ENCODE measurements at regions not wholly inside any gene's neighbourhood (a gene's known extent, or its start where the extent isn't known, plus 50 kb on each side); places are given as distances from the start of the nearest gene placed in this dataset.
"Not testable (repeated sequence)": the region's sequence is repeated elsewhere in the genome, so short reads cannot be mapped to it uniquely, and the experiment has no call there.

DNA sequence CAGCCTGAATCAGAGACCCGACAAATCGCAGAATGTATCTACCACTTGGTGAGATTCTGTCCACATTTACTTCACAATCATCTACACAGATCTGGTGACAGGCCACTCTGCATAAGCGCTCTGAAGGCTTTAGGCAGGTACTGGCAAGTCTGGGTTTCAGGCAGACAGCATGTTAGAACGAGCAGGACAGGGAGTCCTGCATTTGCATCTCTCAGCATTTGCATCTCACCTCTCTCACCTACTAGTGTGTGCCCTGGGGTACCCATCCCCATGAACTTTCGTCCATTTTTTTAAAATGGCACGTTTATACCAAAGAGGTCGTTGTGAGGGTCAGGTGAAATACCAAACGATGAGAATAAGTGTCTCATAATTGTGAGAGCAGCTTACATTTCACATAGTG is 108.2 kb downstream of the SPATA31A1 start:
- not testable (repeated sequence) for H3K9ac ChIP-seq (ENCODE audit: low read depth, low read length); H3K9me3 ChIP-seq (ENCODE audit: control insufficient read depth, insufficient read depth, low read length); H3K4me1 ChIP-seq (ENCODE audit: control insufficient read depth, insufficient read depth, low read length); H3K27ac ChIP-seq (ENCODE audit: low read depth, low read length); H3K36me3 ChIP-seq (ENCODE audit: control insufficient read depth, insufficient read depth, low read length); H3K27me3 ChIP-seq (ENCODE audit: control insufficient read depth, insufficient read depth, low read length)
- peak overlapping the region; percentile 57 for H3K4me3 ChIP-seq (ENCODE audit: low read depth, low read length)

DNA sequence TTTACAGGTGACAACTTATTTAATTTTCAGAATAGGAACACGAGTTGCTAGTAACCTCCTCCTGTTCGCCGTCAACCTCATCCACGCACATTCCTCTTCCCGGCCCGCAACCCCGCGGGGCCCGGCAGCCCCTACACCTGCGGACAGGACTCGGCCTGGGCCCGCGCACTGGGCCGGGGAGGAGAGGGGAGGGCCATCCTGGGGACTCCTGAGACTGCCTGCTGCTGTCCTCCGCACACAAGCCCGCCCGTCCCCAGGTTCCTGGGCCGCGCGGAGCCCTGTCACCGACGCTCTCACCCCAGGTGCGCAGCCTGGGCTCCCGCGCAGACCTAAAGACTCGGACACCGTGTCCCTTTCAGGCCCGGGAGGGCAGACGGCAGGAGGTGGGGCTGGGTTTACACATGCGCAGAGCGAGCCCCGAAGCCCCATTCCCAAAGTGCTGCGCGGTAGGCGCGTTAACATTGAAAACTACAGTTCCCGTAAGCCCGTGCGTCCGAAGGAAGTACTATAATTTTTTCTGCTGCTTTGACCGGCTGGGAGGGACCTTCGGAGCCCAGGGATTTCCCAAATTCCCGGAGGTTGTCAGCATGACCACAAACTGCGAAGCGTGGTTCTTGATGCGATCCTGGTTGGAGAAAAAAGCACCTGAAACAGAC is 108.8 kb downstream of the SPATA31A1 start:
- H3K9me3 ChIP-seq (ENCODE audit: control insufficient read depth, insufficient read depth, low read length); H3K4me1 ChIP-seq (ENCODE audit: control insufficient read depth, insufficient read depth, low read length); H3K27ac ChIP-seq (ENCODE audit: low read depth, low read length); H3K9ac ChIP-seq (ENCODE audit: low read depth, low read length); H3K36me3 ChIP-seq (ENCODE audit: control insufficient read depth, insufficient read depth, low read length); H3K27me3 ChIP-seq (ENCODE audit: control insufficient read depth, insufficient read depth, low read length): not testable (repeated sequence)
- H3K4me3 ChIP-seq (ENCODE audit: low read depth, low read length): peak overlapping the region; percentile 57

DNA sequence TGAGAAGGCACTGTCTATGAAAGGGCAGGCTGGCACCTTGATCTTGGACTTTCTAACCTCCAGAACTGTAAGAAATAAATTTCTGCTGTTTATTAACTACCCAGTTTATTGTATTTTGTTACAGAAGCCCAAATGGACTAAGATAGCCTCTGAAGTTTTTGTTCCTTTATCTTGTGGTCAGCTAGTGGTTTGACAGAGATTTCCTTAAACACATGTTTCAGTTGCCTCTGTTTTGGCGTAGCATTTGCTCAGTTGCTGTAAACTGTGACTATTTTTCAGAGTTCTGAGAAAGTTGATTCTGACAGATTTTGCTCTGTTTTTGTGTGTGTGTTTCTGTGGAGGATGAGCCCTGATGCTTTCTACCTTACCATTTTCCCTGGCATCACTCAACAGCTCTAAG is 119.0 kb downstream of the SPATA31A1 start:
- H3K4me3 ChIP-seq (ENCODE audit: low read depth, low read length); H3K27ac ChIP-seq (ENCODE audit: low read depth, low read length); H3K9me3 ChIP-seq (ENCODE audit: control insufficient read depth, insufficient read depth, low read length); H3K36me3 ChIP-seq (ENCODE audit: control insufficient read depth, insufficient read depth, low read length); H3K4me1 ChIP-seq (ENCODE audit: control insufficient read depth, insufficient read depth, low read length); H3K27me3 ChIP-seq (ENCODE audit: control insufficient read depth, insufficient read depth, low read length); H3K9ac ChIP-seq (ENCODE audit: low read depth, low read length): not testable (repeated sequence)

DNA sequence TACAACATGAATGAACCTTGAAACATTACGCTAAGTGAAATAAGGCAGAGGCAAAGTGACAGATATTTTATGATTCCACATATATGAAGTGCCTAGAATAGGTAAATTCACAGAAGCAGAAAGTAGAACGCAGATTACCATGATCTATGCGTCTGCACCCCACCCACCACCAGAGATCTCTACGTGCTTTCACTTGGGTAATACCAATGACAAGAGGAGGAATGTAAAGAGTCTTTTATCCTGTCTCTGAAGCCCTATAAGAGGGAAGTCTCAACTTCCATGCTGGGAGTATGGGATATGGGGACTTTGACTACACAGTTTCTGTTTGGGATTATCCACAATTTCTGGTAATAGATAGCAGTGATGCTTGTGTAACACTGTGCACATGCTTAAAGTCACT is 127.6 kb downstream of the SPATA31A1 start:
- not testable (repeated sequence) for H3K9ac ChIP-seq (ENCODE audit: low read depth, low read length); H3K36me3 ChIP-seq (ENCODE audit: control insufficient read depth, insufficient read depth, low read length); H3K27me3 ChIP-seq (ENCODE audit: control insufficient read depth, insufficient read depth, low read length); H3K9me3 ChIP-seq (ENCODE audit: control insufficient read depth, insufficient read depth, low read length); H3K4me1 ChIP-seq (ENCODE audit: control insufficient read depth, insufficient read depth, low read length); H3K4me3 ChIP-seq (ENCODE audit: low read depth, low read length); H3K27ac ChIP-seq (ENCODE audit: low read depth, low read length)

DNA sequence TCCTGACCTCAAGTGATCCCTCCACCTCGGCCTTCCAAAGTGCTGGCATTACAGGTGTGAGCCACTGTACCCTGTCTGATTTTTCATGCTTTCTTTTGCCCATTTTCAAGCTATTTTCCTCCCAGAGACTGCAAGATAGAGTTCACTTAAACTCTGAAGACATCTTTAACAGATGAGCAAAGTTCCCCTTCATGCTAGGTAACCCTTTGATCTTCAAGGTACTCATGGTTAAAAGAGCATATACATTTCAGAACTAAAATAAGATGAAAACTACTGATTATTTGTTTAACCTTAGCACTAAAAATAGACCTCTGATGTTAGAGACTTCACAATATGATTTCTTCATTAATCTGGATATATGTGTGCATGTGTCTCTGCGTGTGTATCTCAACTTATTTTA is 128.4 kb downstream of the SPATA31A1 start:
- H3K9ac ChIP-seq (ENCODE audit: low read depth, low read length); H3K27ac ChIP-seq (ENCODE audit: low read depth, low read length); H3K36me3 ChIP-seq (ENCODE audit: control insufficient read depth, insufficient read depth, low read length); H3K27me3 ChIP-seq (ENCODE audit: control insufficient read depth, insufficient read depth, low read length); H3K9me3 ChIP-seq (ENCODE audit: control insufficient read depth, insufficient read depth, low read length); H3K4me1 ChIP-seq (ENCODE audit: control insufficient read depth, insufficient read depth, low read length); H3K4me3 ChIP-seq (ENCODE audit: low read depth, low read length): not testable (repeated sequence)

DNA sequence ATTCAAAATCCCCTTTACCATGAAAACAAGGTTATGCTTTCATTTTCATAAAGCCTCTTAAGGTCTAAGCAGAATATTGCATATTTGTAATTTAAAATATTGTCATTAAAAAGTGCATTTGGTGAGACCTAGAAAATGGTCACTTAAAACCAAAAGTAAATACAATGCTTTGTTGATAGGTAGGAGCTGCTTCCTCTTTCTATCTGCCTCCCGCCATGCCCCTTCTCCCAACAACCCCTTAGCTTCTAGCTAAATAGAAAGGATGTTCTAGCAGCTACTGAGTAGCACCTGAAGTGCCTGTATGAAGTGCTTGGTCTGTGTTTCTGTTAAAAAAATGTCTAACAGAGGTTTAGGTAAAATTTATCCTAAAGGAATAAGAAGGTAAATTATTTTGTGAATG is 128.8 kb downstream of the SPATA31A1 start:
- not testable (repeated sequence) for H3K9ac ChIP-seq (ENCODE audit: low read depth, low read length); H3K9me3 ChIP-seq (ENCODE audit: control insufficient read depth, insufficient read depth, low read length); H3K27me3 ChIP-seq (ENCODE audit: control insufficient read depth, insufficient read depth, low read length); H3K36me3 ChIP-seq (ENCODE audit: control insufficient read depth, insufficient read depth, low read length); H3K4me3 ChIP-seq (ENCODE audit: low read depth, low read length); H3K4me1 ChIP-seq (ENCODE audit: control insufficient read depth, insufficient read depth, low read length); H3K27ac ChIP-seq (ENCODE audit: low read depth, low read length)

DNA sequence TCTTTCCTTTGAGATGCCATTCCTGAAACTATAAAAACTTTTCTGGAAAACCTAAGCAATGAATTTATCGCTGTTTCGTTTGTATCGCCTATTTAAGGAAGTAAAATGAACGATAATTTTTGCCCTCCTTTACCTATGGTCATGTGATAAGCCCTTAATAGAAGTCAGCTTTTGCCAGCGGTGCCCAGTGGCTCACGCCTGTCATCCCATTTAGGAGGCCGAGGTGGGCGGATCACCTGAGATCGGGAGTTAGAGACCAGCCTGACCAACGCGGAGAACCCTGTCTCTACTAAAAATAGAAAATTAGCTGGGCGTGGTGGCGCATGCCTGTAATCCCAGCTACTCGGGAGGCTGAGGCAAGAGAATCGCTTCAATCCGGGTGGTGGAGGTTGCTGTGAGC is 132.0 kb downstream of the SPATA31A1 start:
- H3K36me3 ChIP-seq (ENCODE audit: control insufficient read depth, insufficient read depth, low read length); H3K4me3 ChIP-seq (ENCODE audit: low read depth, low read length); H3K9me3 ChIP-seq (ENCODE audit: control insufficient read depth, insufficient read depth, low read length); H3K27ac ChIP-seq (ENCODE audit: low read depth, low read length); H3K27me3 ChIP-seq (ENCODE audit: control insufficient read depth, insufficient read depth, low read length); H3K4me1 ChIP-seq (ENCODE audit: control insufficient read depth, insufficient read depth, low read length); H3K9ac ChIP-seq (ENCODE audit: low read depth, low read length): not testable (repeated sequence)

DNA sequence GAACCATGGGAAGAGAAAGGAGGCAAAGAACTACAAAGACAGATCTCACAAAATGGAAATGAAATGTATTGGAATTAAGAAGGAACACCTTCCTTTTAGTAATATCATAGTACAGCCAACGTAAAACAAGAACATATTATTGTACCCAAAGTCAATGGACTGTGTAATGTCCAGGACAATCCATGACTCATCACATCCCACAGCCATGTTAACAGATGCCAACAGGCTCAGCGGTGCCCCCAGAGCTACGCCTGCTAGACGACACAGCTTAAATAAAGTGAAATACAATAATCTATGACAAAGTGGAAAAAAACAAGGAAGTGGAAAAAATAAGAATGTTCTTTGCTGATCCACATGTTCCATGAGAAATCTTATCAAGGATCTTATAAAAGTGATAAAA is 140.8 kb downstream of the SPATA31A1 start:
- H3K27ac ChIP-seq (ENCODE audit: low read depth, low read length); H3K4me1 ChIP-seq (ENCODE audit: control insufficient read depth, insufficient read depth, low read length); H3K36me3 ChIP-seq (ENCODE audit: control insufficient read depth, insufficient read depth, low read length); H3K27me3 ChIP-seq (ENCODE audit: control insufficient read depth, insufficient read depth, low read length); H3K9ac ChIP-seq (ENCODE audit: low read depth, low read length); H3K4me3 ChIP-seq (ENCODE audit: low read depth, low read length); H3K9me3 ChIP-seq (ENCODE audit: control insufficient read depth, insufficient read depth, low read length): not testable (repeated sequence)

DNA sequence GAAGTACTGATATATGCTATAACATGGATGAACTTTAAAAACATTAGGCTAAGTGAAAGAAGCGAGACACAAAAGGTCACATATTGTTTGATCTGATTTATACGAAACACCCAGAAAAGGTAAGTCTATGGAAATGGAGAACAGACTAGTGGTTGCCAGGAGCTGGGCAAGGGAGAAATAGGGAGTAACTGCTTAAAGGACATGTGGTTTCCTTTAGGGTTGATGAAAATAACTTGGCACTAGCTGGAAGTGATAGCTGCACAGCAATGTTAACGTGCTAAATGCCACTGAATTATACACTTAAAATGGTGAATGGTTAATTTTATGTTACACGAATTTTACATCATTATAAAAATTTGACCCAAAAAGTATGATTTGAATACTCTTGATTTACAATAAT is 147.7 kb downstream of the SPATA31A1 start:
- not testable (repeated sequence) for H3K9ac ChIP-seq (ENCODE audit: low read depth, low read length); H3K9me3 ChIP-seq (ENCODE audit: control insufficient read depth, insufficient read depth, low read length); H3K36me3 ChIP-seq (ENCODE audit: control insufficient read depth, insufficient read depth, low read length); H3K4me1 ChIP-seq (ENCODE audit: control insufficient read depth, insufficient read depth, low read length); H3K27ac ChIP-seq (ENCODE audit: low read depth, low read length); H3K4me3 ChIP-seq (ENCODE audit: low read depth, low read length); H3K27me3 ChIP-seq (ENCODE audit: control insufficient read depth, insufficient read depth, low read length)

DNA sequence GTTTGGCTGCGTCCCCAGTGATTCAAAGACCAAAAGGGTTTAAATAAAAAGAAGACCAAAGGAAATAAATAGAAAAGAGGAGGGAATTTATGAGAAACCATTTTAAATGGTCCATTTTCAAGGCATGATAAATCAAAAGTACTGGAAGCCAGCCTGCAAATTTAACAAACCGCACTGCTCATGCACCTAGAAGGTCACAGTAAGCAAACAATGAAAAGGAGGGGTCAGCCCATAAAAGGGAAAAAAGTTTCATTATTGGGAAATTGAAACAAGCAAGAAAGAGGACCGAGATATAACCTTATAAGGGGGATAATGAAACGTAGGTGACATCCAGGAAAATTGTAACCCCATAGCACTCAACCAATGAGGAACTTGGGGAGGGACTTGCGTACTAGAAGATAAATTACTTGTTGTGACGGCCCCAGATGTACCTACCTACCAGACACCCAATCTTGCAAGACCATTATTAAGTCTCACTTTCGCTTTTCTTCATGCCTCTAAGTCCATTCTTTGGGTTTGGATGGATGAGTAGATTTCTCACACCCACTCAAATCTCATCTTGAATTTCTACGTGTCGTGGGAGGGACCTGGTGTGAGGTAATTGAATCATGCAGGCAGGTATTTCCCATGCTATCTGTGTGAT is 172.0 kb downstream of the SPATA31A1 start:
- H3K9me3 ChIP-seq (ENCODE audit: control insufficient read depth, insufficient read depth, low read length); H3K4me3 ChIP-seq (ENCODE audit: low read depth, low read length); H3K9ac ChIP-seq (ENCODE audit: low read depth, low read length); H3K27ac ChIP-seq (ENCODE audit: low read depth, low read length); H3K4me1 ChIP-seq (ENCODE audit: control insufficient read depth, insufficient read depth, low read length); H3K27me3 ChIP-seq (ENCODE audit: control insufficient read depth, insufficient read depth, low read length); H3K36me3 ChIP-seq (ENCODE audit: control insufficient read depth, insufficient read depth, low read length): not testable (repeated sequence)

DNA sequence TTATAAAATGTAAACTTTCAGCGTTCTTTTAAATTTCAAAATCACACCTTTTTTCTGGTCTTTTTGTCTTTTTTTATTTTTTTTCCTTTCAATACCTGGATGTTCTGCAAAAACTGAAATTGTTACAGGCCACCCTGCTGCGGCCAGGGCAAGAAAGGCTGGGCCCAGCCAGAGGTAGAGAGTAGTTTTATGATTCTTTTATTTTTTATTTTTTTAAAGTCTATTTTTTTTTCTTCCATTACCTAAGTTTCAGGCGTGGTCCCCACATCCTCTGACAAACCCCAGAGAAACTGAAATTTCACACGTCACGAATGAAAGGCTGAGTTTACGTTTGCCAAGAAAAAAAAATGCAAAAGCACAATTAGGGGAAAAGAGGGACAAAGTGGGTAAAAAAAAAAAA is 177.1 kb downstream of the SPATA31A1 start:
- not testable (repeated sequence) for H3K4me1 ChIP-seq (ENCODE audit: control insufficient read depth, insufficient read depth, low read length); H3K27me3 ChIP-seq (ENCODE audit: control insufficient read depth, insufficient read depth, low read length); H3K27ac ChIP-seq (ENCODE audit: low read depth, low read length); H3K36me3 ChIP-seq (ENCODE audit: control insufficient read depth, insufficient read depth, low read length); H3K9ac ChIP-seq (ENCODE audit: low read depth, low read length); H3K9me3 ChIP-seq (ENCODE audit: control insufficient read depth, insufficient read depth, low read length); H3K4me3 ChIP-seq (ENCODE audit: low read depth, low read length)

All from HUES48 (cell line).